SH-SY5Y (cell line): ENCODE measurements at regions not wholly inside any gene's neighbourhood (a gene's known extent, or its start where the extent isn't known, plus 50 kb on each side); places are given as distances from the start of the nearest gene placed in this dataset.

Experiments used
- GATA2 ChIP-seq: IDR thresholded peaks from 2 replicates; pipeline ENCODE4 v1.6.1; 2011; ENCODE audit warnings: mild to moderate bottlenecking, low read depth, low read length
- GATA3 ChIP-seq: IDR thresholded peaks from 2 replicates; pipeline ENCODE4 v1.6.1; 2011; ENCODE audit warnings: low read depth, mild to moderate bottlenecking, low read length, moderate library complexity

GRCh38 chr9:81394881-81395675 lies 294.3 kb downstream of the TLE1 start:
- TF ChIP-seq GATA3, result peak; percentile 73
- peak; percentile 83 for TF ChIP-seq GATA2

- no peak for TF ChIP-seq GATA2
- TF ChIP-seq GATA3, result no peak
Measured at GRCh38 chr9:81393985-81394811, 295.1 kb downstream of the TLE1 start.

- TF ChIP-seq GATA3 (no peak), GATA2 (no peak)
Measured at GRCh38 chr9:81391457-81391825, 297.9 kb downstream of the TLE1 start.

GRCh38 chr9:81390792-81391456 lies 298.4 kb downstream of the TLE1 start:
- TF ChIP-seq GATA3 (no peak), GATA2 (no peak)

- TF ChIP-seq GATA2 (no peak), GATA3 (no peak)
Measured at GRCh38 chr9:81389569-81389993, 299.8 kb downstream of the TLE1 start.

GRCh38 chr9:81388831-81389230 lies 300.5 kb downstream of the TLE1 start:
- TF ChIP-seq GATA3, result no peak
- TF ChIP-seq GATA2, result no peak

- TF ChIP-seq GATA3, result no peak
Measured at GRCh38 chr9:81387360-81388106, 301.8 kb downstream of the TLE1 start.

GRCh38 chr9:81384911-81385310 lies 304.4 kb downstream of the TLE1 start:
- TF ChIP-seq GATA2, result peak; percentile 93
- peak; percentile 96 for TF ChIP-seq GATA3

GRCh38 chr9:81382281-81382680 lies 307.1 kb downstream of the TLE1 start:
- no peak for TF ChIP-seq GATA3
- TF ChIP-seq GATA2, result no peak

GRCh38 chr9:81381694-81382093 lies 307.7 kb downstream of the TLE1 start:
- TF ChIP-seq GATA3 (no peak), GATA2 (no peak)

- TF ChIP-seq GATA2 (no peak), GATA3 (no peak)
Measured at GRCh38 chr9:81380504-81381359, 308.6 kb downstream of the TLE1 start.

- TF ChIP-seq GATA2 (no peak), GATA3 (no peak)
Measured at GRCh38 chr9:81379655-81380054, 309.7 kb downstream of the TLE1 start.

GRCh38 chr9:81377921-81378320 lies 311.4 kb downstream of the TLE1 start:
- TF ChIP-seq GATA2 (no peak), GATA3 (no peak)
